GM12878 (cell line): ENCODE measurements at regions not wholly inside any gene's neighbourhood (a gene's known extent, or its start where the extent isn't known, plus 50 kb on each side); places are given as distances from the start of the nearest gene placed in this dataset.

Source experiments
- ATAC-seq: fragments of 200-7000 bp; cut with Tn5 transposase; 3 replicates; pipeline ENCODE4 v1.9.1; 2020; ENCODE audit warnings: mild to moderate bottlenecking, moderate library complexity
- BruUV-seq: library from RNA; stranded (reverse); fragments of 400-500 nt; replicated peaks from 2 replicates; lab custom pipeline; 2021; lab: Mats Ljungman, UMichigan
- CTCF ChIA-PET: fragments of 300-600 bp; sonication (Branson Sonifier 250); formaldehyde crosslinking; extraction: SDS; loops from one replicate; lab custom pipeline; 2021; ENCODE audit warnings: inconsistent platforms; lab: Yijun Ruan, JAX
- POLR2A ChIA-PET: fragments of 350-600 bp; formaldehyde crosslinking; extraction: SDS; loops from one replicate; lab custom pipeline; 2021; ENCODE audit warnings: inconsistent platforms; lab: Charles Lee
- RAD21 ChIA-PET: fragments of 300-600 bp; sonication (Branson Sonifier 250); formaldehyde crosslinking; loops from one replicate; lab custom pipeline; 2023; ENCODE audit warnings: antibody characterized with exemption; ENCODE audit not compliant: unreplicated experiment; lab: Charles Lee
- SMC1A ChIA-PET: fragments of 300-600 bp; sonication (Branson Sonifier 250); formaldehyde crosslinking; loops from one replicate; lab custom pipeline; 2023; ENCODE audit not compliant: unreplicated experiment, uncharacterized antibody; lab: Charles Lee
- DNase-seq: peaks from one replicate; pipeline ENCODE4 v3.0.0-alpha.2; 2011; ENCODE audit warnings: low read depth, low spot score
- FAIRE-seq: peaks from 3 replicates; lab custom pipeline; 2011; peaks lifted over from hg19 to GRCh38; lab: Jason Lieb, UNC
- H2AFZ ChIP-seq: 2 replicates; pipeline ENCODE4 v1.6.0; 2011; ENCODE audit warnings: low read depth, low read length, control low read depth; ENCODE audit not compliant: control insufficient read depth
- H3K27ac ChIP-seq: 2 replicates; pipeline ENCODE4 v1.5.1; 2011; ENCODE audit warnings: control low read depth; ENCODE audit not compliant: control insufficient read depth, insufficient read depth
- H3K27me3 ChIP-seq, 2 experiments: replicated peaks in 1 of 2; 2 replicates each; pipeline versions ENCODE4 v1.6.0 to v1.6.1; 2011; ENCODE audit warnings: low read length in 1 of 2; ENCODE audit not compliant: control insufficient read depth in 2 of 2, insufficient read depth in 2 of 2
- H3K36me3 ChIP-seq, 2 experiments: 2 replicates each; pipeline ENCODE4 v1.5.1; 2011; ENCODE audit warnings: low read length in 1 of 2; ENCODE audit not compliant: control insufficient read depth in 2 of 2, insufficient read depth in 2 of 2
- H3K4me1 ChIP-seq: 2 replicates; pipeline ENCODE4 v1.6.1; 2011; ENCODE audit warnings: mild to moderate bottlenecking, low read length, moderate library complexity, mixed read lengths; ENCODE audit not compliant: control insufficient read depth, insufficient read depth
- H3K4me2 ChIP-seq: 2 replicates; pipeline ENCODE4 v1.6.0; 2011; ENCODE audit warnings: control low read depth; ENCODE audit not compliant: control insufficient read depth, insufficient read depth
- H3K4me3 ChIP-seq: fragments of 200-600 bp; sonication (generic); 2 replicates; pipeline ENCODE4 v1.5.1; 2016
- H3K79me2 ChIP-seq: 2 replicates; pipeline ENCODE4 v1.6.0; 2011; ENCODE audit warnings: low read length; ENCODE audit not compliant: control insufficient read depth, insufficient read depth
- H3K9ac ChIP-seq: 2 replicates; pipeline ENCODE4 v1.8.0; 2011; ENCODE audit warnings: low read length, control low read depth, mixed read lengths; ENCODE audit not compliant: control insufficient read depth, insufficient read depth
- H3K9me3 ChIP-seq: replicated peaks from 3 replicates; pipeline ENCODE4 v1.5.1; 2011; ENCODE audit warnings: mild to moderate bottlenecking, low read length; ENCODE audit not compliant: control insufficient read depth, insufficient read depth
- H4K20me1 ChIP-seq: 2 replicates; pipeline ENCODE4 v1.6.0; 2011; ENCODE audit not compliant: control insufficient read depth, insufficient read depth
- CBX3 ChIP-seq: fragments of 200-600 bp; sonication (generic); IDR thresholded peaks from 2 replicates; pipeline ENCODE4 v1.6.1; 2016; ENCODE audit warnings: low read depth, borderline replicate concordance
- EP300 ChIP-seq, 2 experiments: fragments of 150-350 bp in 1 of 2; IDR thresholded peaks; 2 replicates each; pipeline ENCODE4 v1.6.1; 2011 to 2012; ENCODE audit warnings: low read depth in 2 of 2, low read length in 2 of 2, borderline replicate concordance in 1 of 2, improper control_type of control experiment in 1 of 2, inconsistent platforms in 1 of 2; ENCODE audit not compliant: control insufficient read depth in 1 of 2
- FOXM1 ChIP-seq: IDR thresholded peaks from 2 replicates; pipeline ENCODE4 v1.6.1; 2012; ENCODE audit warnings: low read depth, mild to moderate bottlenecking, inconsistent platforms, low read length, moderate library complexity
- IKZF2 ChIP-seq, 2 experiments: fragments of 450-650 bp; IDR thresholded peaks; 2 replicates each; pipeline ENCODE4 v1.6.1; 2017; ENCODE audit warnings: mild to moderate bottlenecking in 2 of 2, moderate library complexity in 2 of 2
- JUND ChIP-seq: IDR thresholded peaks from 2 replicates; pipeline ENCODE4 v1.6.1; 2012; ENCODE audit warnings: low read depth, mild to moderate bottlenecking, low read length, improper control_type of control experiment, moderate library complexity
- MTA2 ChIP-seq: fragments of 450-650 bp; IDR thresholded peaks from 2 replicates; pipeline ENCODE4 v1.6.1; 2016; ENCODE audit warnings: low read depth, mild to moderate bottlenecking, moderate library complexity
- NR2F1 ChIP-seq: fragments of 450-650 bp; conservative IDR thresholded peaks from 2 replicates; pipeline ENCODE4 v1.6.1; 2017; ENCODE audit warnings: mild to moderate bottlenecking
- PAX5 ChIP-seq: IDR thresholded peaks from 2 replicates; pipeline ENCODE4 v1.6.1; 2011; ENCODE audit warnings: low read depth, low read length, borderline replicate concordance
- POLR2AphosphoS2 ChIP-seq: IDR thresholded peaks from 2 replicates; pipeline ENCODE4 v1.6.1; 2011; ENCODE audit warnings: low read depth, mild to moderate bottlenecking, low read length, improper control_type of control experiment, moderate library complexity
- POU2F2 ChIP-seq: IDR thresholded peaks from 3 replicates; pipeline ENCODE4 v1.6.1; 2011; ENCODE audit warnings: low read depth, mild to moderate bottlenecking, low read length, borderline replicate concordance
- RELA ChIP-seq: fragments of 450-650 bp; IDR thresholded peaks from 2 replicates; pipeline ENCODE4 v1.8.0; 2014; ENCODE audit warnings: borderline replicate concordance; ENCODE audit not compliant: partially characterized antibody
- SIX5 ChIP-seq: IDR thresholded peaks from 2 replicates; pipeline ENCODE4 v1.6.1; 2011; ENCODE audit warnings: mild to moderate bottlenecking, low read depth, low read length, moderate library complexity; ENCODE audit not compliant: severe bottlenecking
- SKIL ChIP-seq: fragments of 450-650 bp; IDR thresholded peaks from 2 replicates; pipeline ENCODE4 v1.6.1; 2017; ENCODE audit warnings: mild to moderate bottlenecking, low read depth, inconsistent platforms; ENCODE audit not compliant: poor library complexity, severe bottlenecking
- SMC3 ChIP-seq: IDR thresholded peaks from 2 replicates; pipeline ENCODE4 v1.6.1; 2011; ENCODE audit warnings: low read length, improper control_type of control experiment, borderline replicate concordance
- TBL1XR1 ChIP-seq: IDR thresholded peaks from 2 replicates; pipeline ENCODE4 v1.6.1; 2012; ENCODE audit warnings: low read depth, low read length, improper control_type of control experiment
- TCF7 ChIP-seq: IDR thresholded peaks from 2 replicates; pipeline ENCODE4 v1.6.1; 2014; ENCODE audit warnings: antibody characterized with exemption, borderline replicate concordance
- ZNF217 ChIP-seq: fragments of 450-650 bp; IDR thresholded peaks from 2 replicates; pipeline ENCODE4 v1.6.1; 2017; ENCODE audit warnings: antibody characterized with exemption, mild to moderate bottlenecking
- ZNF622 ChIP-seq: fragments of 450-650 bp; IDR thresholded peaks from 2 replicates; pipeline ENCODE4 v1.6.1; 2017; ENCODE audit warnings: mild to moderate bottlenecking, inconsistent platforms
- WGBS: methylation state at CpG from one replicate; pipeline ENCODE4 v1.1.6; 2016; ENCODE audit warnings: low lambda C conversion rate; ENCODE audit not compliant: insufficient replicate concordance, insufficient coverage; ENCODE audit errors: missing lambda C conversion rate; 5-methylcytosine and 5-hydroxymethylcytosine counted together
- in situ Hi-C: fragments of 300-500 bp; cut with MboI; formaldehyde crosslinking; loops from 9 replicates; pipeline ENCODE4 v1.14.3; 2018; ENCODE audit warnings: mixed read lengths
- intact Hi-C: fragments of 100-400 bp; cut with micrococcal nuclease; formaldehyde crosslinking; loops from one replicate; pipeline ENCODE4 v1.14.2; 2022; ENCODE audit not compliant: unreplicated experiment
- TF ChIP-seq, protein P1 (sequence below): fragments of 450-650 bp; IDR thresholded peaks from 2 replicates; pipeline ENCODE4 v1.6.1; 2018; ENCODE audit warnings: mild to moderate bottlenecking, low read depth, moderate library complexity; ENCODE audit not compliant: partially characterized antibody

DNA sequence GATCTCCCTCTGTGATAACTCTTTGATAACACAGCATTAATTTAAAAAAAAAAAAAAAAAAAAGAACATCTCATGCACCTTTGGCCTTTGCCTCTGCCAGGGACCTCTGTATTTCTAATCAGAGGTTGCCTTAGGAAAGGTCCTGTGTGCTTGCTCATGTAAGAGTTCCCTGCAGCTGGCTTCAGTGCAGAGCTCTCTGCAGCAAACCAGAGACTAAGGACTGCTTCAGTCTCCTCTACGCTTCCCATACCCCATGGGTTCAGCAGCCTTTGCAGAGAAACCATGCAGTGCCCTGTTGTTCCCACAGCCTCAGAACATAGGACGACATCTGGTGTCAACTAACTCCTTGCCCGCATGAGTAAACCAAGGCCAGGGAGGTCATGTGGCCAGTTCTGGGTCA is 236.6 kb upstream of the KLHL29 start:
- H4K20me1 ChIP-seq, result no peaks in the 10 kb centered on the region
- no peak for FAIRE-seq
- H3K27me3 ChIP-seq, result no peaks in the 10 kb centered on the region; a peak in 2 of 4 replicates
- H2AFZ ChIP-seq, result no peak overlapping the region
- TF ChIP-seq ZNF622, result no peak
- no peak for TF ChIP-seq PAX5
- TF ChIP-seq EP300 (IDR thresholded peaks at IDR 0.05; ENCODE audit: borderline replicate concordance in 1 of 2, control insufficient read depth in 1 of 2, low read depth in 2 of 2, low read length in 2 of 2), result no peak
- TF ChIP-seq FOXM1, result no peak
- TF ChIP-seq MTA2, result no peak
- TF ChIP-seq TCF7, result no peak
- no peak for TF ChIP-seq IKZF2 (IDR thresholded peaks at IDR 0.05)
- no peak for TF ChIP-seq RELA
- TF ChIP-seq SKIL, result no peak
- TF ChIP-seq TBL1XR1, result no peak
- no peak for TF ChIP-seq SMC3
- no peak for TF ChIP-seq NR2F1
- TF ChIP-seq POU2F2, result no peak
- no peak for TF ChIP-seq POLR2AphosphoS2
- TF ChIP-seq, protein P1, sequence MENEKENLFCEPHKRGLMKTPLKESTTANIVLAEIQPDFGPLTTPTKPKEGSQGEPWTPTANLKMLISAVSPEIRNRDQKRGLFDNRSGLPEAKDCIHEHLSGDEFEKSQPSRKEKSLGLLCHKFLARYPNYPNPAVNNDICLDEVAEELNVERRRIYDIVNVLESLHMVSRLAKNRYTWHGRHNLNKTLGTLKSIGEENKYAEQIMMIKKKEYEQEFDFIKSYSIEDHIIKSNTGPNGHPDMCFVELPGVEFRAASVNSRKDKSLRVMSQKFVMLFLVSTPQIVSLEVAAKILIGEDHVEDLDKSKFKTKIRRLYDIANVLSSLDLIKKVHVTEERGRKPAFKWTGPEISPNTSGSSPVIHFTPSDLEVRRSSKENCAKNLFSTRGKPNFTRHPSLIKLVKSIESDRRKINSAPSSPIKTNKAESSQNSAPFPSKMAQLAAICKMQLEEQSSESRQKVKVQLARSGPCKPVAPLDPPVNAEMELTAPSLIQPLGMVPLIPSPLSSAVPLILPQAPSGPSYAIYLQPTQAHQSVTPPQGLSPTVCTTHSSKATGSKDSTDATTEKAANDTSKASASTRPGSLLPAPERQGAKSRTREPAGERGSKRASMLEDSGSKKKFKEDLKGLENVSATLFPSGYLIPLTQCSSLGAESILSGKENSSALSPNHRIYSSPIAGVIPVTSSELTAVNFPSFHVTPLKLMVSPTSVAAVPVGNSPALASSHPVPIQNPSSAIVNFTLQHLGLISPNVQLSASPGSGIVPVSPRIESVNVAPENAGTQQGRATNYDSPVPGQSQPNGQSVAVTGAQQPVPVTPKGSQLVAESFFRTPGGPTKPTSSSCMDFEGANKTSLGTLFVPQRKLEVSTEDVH, result no peak
- TF ChIP-seq JUND, result no peak
- TF ChIP-seq ZNF217, result no peak
- TF ChIP-seq SIX5, result no peak
- TF ChIP-seq CBX3, result no peak
- in situ Hi-C loops, result no loop called here
- CTCF ChIA-PET, result no interaction called here
- no TSS peak for BruUV-seq
- no peak overlapping the region for H3K4me3 ChIP-seq
- no peaks in the 10 kb centered on the region for H3K4me1 ChIP-seq
- POLR2A ChIA-PET, result no interaction called here
- WGBS, result 46% methylated on average over 3 of the region's 3 CpGs
- DNase-seq, result no peak
- intact Hi-C loops, result no loop called here
- H3K36me3 ChIP-seq, result no peaks in the 10 kb centered on the region
- SMC1A ChIA-PET, result no interaction called here
- H3K79me2 ChIP-seq, result no peaks in the 10 kb centered on the region
- no peak overlapping the region for H3K27ac ChIP-seq
- RAD21 ChIA-PET, result no interaction called here
- no peaks in the 10 kb centered on the region for H3K9me3 ChIP-seq
- H3K9ac ChIP-seq, result no peak overlapping the region
- no peak for ATAC-seq
- no peak overlapping the region for H3K4me2 ChIP-seq
